Smooth muscle cell of the brain vasculature (primary cell): ENCODE measurements at regions not wholly inside any gene's neighbourhood (a gene's known extent, or its start where the extent isn't known, plus 50 kb on each side); places are given as distances from the start of the nearest gene placed in this dataset.
"Not testable (repeated sequence)": the region's sequence is repeated elsewhere in the genome, so short reads cannot be mapped to it uniquely, and the experiment has no call there.

Experiments
- DNase-seq: peaks from one replicate; pipeline ENCODE4 v3.0.0-alpha.2; 2012; ENCODE audit warnings: low read depth, low spot score

DNA sequence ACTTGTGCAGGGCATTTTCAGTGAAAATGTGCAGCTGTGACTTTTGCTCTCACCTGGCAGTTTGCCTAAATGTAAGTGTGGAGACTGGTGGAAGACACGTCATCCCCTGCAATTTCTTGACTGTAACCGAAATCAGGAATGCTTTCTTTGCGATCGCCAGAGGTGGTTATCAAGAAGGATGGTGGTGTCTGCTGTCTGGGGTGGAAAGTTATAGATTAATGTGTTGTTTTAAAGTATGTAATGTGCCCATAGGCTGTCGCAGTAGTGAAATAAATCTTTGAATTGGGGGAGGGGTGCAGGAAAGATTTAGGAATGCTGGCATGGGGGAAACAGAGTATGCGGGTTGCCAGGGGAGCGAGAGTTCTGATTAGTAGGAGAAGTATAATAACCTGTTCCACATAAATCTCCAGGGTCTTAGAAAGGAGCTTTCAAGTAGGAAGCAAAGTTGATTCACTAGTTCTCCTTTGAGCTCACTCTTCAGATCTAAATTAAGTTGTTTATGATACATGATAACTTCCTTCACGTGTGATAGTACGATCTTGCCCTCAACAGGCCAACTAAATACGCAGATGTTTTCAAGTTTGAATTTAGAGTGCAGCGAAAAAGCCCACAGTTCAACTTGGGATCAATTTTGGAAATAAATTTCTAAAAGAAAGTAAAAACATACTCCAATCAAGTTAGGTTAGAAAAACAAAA is 1520.0 kb upstream of the SLC10A2 start:
- peak; percentile 49 for DNase-seq

DNA sequence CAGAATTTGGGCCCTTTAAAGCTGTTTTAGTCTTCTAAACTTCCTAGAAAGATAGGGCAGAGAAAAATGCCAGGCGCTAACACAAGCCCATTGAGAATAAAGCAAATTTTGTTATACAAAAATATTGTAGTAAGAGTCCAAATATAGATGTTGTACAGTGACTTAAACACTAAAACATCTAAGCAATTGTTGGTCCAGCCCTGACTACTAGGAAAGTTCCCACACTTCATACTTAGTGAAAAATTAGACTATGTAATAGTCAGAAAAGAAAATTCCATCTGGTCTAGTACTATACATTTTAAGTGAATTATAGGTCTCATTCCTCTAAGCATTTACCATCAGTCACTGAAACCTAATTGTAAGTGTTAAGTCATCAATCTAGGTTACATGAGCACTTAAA is 1518.3 kb upstream of the SLC10A2 start:
- DNase-seq: no peak

DNA sequence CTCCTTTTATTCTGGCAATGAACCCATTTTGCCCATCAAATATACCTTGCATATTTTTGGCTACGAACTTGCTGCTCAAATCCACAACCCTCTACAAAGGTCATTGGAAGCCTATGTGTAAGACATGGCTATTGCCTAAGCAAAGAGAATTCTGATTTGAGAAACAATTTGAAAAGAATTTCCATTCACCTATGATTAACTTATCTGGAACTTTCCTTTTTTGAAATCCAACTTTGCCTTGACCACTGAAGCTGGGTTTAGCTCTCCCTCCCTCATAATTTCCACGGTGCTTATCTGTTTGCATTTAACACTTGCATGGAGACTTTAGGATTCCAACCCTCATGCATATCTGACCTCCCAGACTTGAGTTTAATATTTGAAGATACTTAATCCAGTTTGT is 1514.7 kb upstream of the SLC10A2 start:
- DNase-seq: no peak

DNA sequence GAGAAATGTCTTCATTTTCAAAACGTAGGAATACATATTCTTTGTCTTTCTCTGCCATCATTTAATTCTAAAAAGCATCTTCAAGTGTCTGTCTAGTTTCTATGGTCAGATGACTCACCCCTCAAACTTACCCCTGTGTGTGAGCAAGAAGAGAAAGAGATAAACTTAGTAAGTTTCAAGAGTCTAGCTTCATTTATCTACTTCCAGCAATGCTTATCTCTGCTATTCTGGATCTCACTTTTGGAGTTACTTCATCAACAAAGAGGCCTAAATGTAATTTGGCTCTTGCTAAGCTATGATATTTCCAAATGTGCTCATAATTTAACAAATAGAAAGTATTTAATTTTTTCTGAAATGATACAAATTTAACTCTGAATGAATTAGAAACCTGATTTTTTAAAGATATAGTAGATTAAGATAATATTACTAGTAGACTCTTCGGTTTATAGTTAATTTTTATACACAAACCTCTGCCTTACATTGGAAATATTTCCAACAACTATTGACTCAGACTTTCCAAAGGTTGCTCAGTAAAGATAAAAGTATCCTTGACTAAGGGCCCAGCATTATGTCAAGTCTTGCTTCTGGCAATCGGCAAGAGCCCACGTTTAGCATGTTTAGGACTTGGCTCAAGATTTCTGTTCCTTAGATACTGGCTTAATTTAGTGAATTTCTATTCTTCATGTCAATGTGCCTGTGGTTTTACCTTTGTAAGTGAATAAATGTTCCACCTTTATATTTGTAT is 1511.0 kb upstream of the SLC10A2 start:
- DNase-seq: no peak

DNA sequence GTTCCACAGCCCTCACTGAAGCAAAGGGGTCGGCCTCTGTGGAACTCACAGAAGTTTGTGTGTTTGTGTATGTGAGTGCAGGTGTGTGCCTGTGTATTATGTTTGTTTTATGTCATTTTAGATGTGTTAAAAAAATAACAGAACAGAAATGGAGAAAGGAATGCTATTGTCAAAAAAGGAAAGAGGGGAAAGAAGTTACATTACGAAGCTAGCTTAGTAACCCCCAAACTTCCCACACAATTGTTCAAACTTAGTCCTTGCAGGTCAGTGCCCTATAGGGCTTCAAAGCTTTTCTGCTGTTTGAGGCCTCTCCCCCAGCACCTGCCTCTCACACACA is 1505.6 kb upstream of the SLC10A2 start:
- no peak for DNase-seq

DNA sequence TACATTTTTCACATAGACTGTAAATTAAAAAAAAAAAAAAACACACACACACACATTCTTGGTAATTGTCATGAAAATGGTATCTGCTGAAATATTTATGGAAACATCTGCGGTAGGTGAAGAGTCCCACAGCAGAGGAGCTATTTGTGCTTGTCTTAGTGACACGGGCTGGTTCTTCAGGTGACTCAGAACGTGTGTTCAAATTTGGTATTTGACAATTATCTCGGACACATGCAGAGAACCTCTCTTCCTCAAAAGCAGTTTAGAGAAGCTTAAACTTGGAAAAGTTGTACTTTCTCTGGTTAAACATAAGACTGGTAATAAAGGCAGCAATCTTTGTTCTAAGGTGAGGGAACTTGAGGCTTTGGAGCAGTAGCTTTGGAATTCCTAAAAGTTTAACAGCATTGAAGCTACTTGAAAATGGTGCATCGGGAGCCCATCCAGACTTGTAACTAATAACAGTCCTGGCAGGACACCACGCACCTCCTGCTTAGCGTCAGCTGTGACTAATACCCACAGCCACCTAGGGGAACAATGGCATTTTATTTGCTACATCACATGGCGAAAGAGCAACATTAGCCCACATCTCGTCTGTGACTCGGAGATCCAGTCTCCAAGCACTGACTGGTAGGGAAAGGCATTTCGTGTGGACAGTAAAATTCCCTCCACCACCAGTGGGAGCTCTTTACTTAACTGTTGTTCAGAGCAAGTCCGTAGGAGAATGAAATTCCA is 1505.1 kb upstream of the SLC10A2 start:
- DNase-seq: peak; percentile 59

DNA sequence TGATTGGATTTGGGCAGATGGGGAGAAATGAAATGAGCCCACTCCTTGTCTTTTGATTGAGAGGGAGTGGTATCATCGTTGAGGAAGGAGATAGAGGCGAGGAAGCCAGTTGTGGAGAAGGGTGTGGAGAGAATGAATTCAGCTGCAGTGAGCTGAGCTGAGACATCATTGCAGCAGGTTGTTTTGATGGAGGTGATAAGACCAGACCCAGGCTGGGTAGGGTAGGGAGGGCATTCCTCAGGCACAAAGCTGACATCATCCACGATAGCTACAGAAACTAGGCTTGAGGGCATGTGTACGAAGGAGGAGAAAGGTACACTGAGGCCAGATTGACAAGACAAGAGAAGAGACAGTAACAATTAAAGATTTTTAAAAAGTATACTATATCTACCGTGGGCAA is 1500.9 kb upstream of the SLC10A2 start:
- no peak for DNase-seq

DNA sequence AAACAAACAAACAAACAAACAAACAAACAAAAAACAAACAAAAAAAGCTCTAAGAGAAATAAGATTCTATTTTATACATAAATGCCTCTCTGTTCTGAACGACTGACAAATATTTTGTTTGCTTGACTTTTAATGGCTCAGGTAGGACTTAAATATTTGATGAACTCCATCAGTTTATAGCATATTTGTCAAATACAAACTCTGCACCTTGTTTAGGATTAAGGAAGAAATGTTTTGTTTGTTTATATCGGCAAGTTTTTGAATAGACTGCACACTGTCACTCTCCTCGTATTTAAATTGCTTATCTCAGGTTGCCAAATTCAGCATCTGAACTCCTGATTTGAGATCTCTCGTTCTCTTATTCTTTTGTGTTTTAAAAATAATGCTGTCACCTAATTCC is 1499.7 kb upstream of the SLC10A2 start:
- DNase-seq: no peak

DNA sequence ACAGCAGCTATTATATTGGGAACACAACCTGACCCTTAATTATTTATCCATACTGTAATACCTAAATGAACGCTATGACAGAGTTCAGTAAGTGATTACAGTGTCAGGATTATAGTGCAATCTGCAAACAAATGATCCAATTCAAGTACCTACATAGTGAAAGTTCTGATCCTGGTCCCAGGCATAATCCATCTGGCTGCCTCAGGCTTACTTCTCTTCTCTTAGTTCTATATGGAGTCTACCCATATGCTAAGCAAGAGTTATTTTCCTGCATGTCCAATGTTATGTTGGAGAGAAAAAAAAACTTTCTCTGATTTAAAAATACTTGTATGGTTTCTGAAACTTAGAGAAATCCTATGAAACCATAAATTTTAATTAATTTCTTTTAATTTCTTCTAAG is 1487.7 kb upstream of the SLC10A2 start:
- DNase-seq: no peak

DNA sequence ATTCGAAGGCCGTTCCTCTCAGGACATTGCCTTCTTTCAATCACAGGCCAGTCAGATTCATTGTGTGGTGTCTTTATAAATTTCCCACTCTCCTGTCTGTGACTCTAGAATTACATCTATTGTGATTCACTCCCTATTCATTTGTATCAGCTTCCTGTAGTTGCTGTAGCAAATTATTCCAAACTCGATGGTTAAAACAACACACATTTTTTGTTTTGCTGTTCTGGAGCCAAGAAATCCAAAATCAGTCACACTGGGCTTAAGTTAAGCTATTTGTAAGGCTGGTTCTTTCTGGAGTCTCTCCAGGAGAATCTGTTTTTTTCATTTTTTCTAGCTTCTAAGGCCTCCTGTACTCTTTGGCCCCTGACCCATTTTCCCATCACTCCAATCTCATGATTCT is 1487.0 kb upstream of the SLC10A2 start:
- DNase-seq: no peak

DNA sequence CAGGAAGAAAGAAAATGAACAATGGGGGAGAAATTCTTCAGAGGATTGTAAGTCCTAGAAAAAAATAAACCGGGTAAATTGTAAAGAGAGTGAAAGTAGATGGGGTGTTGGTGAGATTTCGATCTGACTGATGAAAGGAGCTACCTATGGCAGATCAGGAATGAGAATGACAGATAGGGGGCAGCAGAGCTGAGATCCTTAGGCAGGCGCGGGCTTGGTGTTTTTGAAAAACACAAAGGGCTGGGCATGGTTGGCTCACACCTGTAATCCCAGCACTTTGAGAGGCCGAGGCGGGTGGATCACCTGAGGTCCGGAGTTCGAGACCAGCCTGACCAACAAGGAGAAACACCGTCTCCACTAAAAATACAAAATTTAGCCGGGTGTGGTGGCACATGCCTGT is 1468.6 kb upstream of the SLC10A2 start:
- DNase-seq: no peak

DNA sequence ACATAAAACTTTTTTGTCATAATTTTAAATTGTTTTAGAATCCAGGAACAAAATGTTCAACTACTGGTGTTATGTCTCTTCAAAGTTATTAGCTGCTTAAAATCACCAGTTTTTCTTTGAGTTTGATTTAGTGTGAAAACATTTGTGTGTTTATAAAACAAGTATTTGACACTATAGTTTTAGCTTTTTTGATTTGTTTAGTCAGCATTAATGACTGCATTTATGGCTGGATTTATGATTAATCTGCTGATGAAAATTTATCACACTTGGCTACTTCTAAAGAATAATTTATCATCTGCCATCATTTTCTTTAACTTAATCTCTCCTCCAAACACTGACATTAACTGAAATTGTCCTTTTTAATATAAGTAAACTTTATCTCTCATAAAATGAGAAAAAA is 1465.9 kb upstream of the SLC10A2 start:
- DNase-seq: no peak

DNA sequence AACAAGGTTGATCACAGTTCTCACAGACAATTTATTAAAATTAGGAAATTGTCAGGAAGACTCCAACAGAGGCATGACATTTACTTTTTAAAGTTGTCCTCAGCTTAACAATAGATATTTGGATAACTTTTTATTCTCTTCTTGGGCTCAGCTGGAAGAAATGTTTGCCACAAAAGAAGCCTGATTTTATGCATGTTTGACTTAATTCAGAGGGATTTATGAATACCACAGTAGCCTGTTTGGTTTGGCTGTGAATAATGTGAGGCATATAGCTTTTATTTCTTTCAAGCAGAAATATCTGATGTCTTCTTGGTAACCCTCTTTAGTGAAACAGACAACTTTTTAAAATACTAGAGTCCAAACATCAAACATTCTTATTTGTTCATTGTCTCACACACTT is 1464.5 kb upstream of the SLC10A2 start:
- DNase-seq: no peak

DNA sequence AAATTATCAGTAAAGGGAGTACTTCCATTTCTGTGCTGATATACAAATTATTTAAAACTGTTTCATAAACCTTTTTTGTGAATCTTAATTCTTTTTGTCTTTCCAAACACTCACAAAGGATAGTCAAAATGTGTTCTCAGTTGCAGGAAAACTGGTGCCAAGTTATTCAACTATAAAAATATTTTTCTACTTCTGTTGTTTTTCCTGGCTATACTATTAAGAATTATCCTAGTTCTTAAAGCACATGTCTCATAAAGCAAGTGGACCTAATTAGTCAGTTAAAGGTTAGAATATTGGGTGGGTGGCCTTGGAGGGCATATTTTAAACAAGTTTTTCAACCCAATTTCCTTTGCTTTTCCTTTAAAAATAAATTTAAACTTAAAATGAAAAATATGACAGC is 1460.3 kb upstream of the SLC10A2 start:
- no peak for DNase-seq

DNA sequence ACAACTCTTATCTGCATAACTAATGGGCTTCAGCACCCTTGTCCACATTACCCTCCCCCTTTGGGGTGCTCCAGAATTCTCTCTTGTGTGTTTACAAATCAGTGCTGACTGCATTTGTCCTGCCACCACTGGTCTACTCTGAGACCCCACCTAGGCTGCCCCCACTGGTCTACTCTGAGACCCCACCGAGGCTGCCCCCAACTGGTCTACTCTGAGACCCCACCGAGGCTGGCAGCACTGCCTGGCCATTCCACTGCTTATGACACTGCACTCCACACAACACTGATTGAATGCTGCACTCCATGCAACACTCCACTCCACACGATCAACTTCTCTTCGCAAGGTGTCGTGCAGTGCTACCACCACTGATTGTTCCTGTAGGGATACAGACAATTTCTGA is 1459.2 kb upstream of the SLC10A2 start:
- DNase-seq: no peak

DNA sequence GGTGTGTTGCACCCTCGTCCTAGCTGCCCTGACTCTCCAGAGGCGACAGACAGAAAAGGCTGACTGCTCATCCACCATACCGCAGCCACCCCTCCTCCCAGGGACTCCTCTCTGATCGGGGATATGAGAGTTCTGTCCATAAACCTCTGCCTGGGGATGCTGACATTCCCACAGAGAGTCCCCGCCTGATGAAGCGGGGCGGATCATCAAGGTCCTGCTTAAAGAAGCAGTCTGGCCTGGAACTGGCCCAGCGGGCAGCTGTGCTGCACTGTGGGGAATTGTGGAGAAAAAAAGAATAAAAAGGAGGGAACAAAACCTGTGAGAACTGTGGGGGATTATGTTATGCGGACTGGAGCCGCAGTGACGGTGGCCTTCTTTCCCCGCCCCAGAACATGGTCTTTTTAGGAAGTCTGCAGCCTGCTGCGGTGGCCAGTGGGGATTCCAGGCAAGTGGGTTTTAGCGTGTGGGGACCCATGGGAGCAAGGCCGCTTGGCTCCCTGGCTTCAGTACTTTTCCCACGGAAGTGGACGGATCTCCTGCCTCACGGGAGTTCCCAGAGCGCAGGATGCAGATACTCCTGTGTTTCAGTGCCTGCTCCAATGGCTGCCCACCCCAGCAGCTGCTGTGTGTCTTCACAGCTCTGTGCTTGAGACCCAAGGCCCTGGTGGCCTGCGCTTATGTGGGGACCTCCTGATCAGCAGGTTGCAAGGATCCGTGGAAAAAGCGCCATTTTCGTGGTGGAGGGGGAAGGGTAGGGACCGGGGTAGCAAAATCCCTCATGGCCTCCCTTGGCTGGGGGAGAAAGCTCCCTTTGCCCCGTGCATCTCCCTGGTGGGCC is 1456.2 kb upstream of the SLC10A2 start:
- no peak for DNase-seq

DNA sequence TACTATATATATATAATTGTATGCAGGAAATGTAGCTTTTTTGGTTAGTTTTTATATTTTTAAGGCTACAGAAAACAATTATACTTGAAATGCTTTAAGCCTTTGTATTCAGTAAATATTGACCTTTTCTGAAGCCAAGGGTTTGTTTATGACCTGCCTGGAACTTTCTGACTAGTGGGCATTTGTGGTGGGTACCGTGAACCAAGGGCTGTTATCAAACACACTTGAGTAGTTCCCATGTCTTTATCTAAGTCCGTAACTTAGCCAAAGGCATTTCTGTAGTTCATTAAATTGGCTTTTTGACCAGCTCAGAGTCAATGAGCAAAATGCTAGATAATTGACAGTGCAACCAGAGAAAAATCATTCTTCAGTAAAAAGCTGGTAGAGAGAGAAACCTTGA is 1444.2 kb upstream of the SLC10A2 start:
- no peak for DNase-seq

DNA sequence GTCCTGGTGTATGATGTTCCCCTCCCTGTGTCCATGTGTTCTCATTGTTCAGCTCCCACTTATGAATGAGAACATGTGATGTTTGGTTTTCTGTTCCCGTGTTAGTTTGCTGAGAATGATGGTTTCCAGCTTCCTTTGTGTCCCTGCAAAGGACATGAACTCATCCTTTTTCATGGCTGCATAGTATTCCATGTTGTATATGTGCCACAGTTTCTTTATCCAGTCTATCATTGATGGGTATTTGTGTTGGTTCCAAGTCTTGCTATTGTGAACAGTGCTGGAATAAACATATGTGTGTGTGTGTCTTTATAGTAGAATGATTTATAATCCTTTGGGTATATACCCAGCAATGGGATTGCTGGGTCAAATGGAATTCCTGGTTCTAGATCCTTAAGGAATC is 1427.3 kb upstream of the SLC10A2 start:
- DNase-seq: not testable (repeated sequence)

DNA sequence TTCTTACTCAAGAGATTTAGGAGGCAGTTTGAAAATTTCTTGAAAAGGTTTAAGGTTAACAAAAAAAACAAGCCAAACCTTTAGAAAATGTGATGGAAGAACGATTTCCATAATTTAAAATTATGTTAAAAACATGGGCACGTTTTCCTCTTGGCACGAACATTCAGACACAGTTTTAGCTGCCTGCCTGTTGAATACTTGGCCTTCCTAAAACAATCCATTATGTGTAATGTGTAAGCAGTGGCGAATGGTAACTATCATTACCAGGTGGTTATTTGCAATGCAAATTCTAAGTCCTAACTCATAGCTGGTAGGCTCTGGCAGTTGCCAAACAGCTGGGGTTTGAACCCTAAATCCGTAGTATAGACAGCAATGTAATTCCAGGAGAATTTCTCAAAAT is 1425.7 kb upstream of the SLC10A2 start:
- DNase-seq: no peak

DNA sequence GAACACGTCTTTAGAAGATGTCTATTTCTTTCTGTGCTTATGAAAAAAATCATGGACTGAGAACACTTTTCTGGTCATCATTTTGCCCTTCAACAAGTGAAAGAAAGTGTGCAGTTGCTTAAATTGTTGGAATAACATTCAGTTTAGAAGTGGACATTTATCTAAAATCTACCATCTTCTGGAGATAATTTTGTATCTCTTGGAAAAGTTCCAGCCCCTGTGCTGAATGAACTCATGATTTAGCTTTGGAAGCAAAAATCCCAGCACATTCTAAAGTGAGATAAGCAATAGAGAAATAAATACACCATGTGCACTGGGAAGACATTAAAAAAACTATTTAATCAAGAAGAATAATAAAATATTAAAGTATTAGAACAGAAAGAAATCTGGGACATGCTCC is 1420.8 kb upstream of the SLC10A2 start:
- no peak for DNase-seq

DNA sequence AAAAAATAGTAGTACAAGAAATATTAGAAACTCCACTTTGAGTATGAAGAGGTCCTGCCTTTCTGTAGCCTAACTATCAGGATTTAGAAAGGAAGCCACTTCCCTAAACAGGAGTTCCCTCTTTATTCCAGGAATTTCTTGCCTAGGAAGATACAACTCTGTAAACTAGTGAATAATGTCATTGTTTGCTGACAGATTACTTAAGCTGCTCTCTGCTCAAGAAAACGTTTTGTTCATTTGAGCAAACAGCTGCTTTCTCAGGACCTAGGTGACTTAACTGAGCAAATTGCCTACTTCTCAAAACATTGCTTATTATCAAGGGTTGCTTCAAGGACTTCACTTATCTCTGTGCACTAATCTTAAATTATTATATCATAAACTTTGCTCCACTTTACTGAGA is 1419.4 kb upstream of the SLC10A2 start:
- no peak for DNase-seq

DNA sequence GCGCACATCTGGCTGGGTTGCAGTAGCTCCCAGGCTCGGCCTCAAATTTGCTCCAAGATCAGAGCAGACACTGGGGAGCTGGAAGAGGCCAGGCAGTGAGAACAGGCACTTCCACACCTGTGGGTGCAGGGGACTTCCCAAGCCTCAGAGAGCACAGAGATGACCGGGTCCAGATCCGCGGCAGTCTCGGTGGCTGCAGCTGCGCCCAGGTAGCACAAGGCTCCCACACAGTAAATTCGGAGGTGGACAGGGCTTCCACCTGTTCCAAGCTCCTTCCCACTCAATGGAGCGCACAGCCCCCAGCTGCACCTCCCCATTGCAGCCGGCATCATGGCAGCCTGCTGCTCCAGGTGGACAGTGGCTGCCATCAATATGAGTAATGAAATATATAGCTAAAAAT is 1417.4 kb upstream of the SLC10A2 start:
- DNase-seq: no peak
